HG03575 (cell line): ENCODE measurements at regions not wholly inside any gene's neighbourhood (a gene's known extent, or its start where the extent isn't known, plus 50 kb on each side); places are given as distances from the start of the nearest gene placed in this dataset.
"Not testable (repeated sequence)": the region's sequence is repeated elsewhere in the genome, so short reads cannot be mapped to it uniquely, and the experiment has no call there.

Source experiments
- ATAC-seq: cut with Tn5 transposase; IDR thresholded peaks from one replicate; pipeline ENCODE4 v1.9.1; 2021; ENCODE audit not compliant: unreplicated experiment, insufficient number of reproducible peaks, low FRiP score; ENCODE audit errors: extremely low read depth

GRCh38 chr13:99693351-99693750 lies 192.1 kb downstream of the TM9SF2 start:
- no peak for ATAC-seq

DNA sequence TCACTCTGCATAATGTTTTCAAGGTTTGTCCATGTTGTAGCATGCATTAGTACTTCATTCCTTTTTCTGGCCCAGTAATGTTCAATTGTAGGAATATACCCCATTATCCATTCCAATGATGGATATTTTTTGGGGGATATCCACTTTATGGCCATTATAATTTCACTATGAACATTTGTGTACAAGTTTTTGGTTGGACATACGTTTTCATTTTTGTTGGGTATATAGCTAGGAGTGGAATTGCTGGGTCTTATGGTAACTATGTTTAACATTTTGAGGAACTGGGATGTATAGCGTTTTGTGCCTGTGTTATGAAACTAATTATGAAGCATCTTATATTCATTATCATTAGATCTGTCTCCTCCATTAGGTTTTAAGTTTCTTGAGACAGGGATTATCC lies 191.6 kb downstream of the TM9SF2 start:
- no peak for ATAC-seq

DNA sequence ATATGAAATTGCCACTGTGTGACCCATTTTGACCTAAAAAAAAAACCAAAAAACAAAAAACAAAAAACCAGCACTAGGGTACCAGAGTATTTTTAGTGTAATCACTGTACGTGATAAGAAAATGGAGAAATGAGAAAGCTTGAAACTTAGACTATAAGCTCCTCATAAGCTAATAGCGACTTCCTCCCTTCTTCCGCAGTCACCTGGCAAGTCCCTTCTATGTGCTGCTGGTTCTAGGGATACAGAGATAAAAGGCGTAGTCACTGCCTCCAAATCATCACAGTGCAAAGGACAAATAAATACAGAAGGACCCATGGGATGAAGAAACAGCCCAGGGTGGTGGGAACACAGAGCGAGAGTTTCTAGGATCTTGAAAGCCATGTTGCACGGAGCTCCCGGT lies 190.3 kb downstream of the TM9SF2 start:
- ATAC-seq, result no peak

DNA sequence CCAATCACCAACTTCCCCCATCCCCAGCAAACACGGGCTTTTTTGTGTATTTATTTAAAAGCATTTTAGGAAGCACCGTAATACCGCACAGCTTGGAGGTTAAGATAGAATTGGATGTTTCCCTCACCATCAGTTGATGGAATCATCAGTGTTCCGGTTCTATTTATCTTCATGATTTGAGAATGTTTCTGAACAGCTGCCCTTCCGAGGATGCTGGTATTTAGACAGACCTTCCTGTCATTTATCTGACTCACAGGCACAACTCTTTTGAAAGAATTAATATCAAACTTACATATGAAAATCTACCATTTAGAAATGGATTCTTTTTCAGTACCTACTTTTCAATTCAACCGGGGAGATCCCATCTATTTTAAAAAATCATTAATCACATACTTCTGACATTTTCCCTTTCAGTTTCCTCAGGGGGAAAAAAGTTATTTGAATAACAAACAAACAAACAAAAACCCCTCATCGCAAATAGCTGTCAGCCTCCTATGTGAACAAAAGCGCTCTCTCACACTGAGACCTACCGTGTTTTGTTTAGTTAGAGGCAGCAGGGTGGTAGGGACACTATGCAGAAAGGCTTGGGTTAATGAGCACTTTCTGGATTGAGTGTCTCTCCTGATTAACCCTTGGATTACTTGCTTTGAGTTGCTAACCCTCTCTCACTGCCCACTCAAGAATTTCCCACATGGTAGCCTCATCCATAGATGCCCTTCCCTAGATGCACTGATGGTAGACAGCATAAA lies 189.3 kb downstream of the TM9SF2 start:
- no peak for ATAC-seq

- ATAC-seq, result no peak
Observed at GRCh38 chr13:99689955-99690354, 188.7 kb downstream of the TM9SF2 start.

- ATAC-seq, result no peak
Observed at GRCh38 chr13:99688776-99689175, 187.5 kb downstream of the TM9SF2 start.

DNA sequence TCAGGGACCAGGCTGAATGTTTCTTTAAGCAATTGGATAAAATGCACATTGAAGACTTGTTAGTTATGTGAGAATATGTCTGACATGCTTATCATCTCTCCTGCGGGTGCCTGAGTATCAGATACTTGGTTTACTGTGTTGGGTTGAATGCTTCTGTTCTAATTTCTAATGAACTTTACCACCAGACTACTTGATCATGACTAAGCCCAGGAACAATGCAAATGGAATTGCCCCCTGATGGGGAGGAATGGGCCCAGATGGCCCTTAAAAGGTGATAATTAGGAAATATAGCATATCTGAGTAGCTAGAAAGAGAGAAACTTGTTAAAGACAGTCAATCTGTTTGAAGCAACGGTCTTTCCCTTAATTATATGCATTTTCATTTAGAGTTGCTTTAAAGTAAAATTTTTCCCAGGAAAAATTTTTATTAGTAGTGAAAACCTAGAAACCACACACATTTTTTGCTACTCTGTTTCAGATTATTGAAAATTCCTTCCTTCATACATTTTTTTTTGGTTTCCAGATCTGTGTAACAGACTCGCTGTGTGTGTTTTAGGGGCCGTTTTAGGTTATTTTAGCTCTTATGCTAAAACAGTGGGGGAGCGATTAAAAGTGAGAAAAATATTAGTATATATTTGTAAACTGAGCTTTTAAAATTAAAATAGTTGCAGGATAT lies 186.6 kb downstream of the TM9SF2 start:
- ATAC-seq, result no peak

GRCh38 chr13:99686944-99687411 lies 185.7 kb downstream of the TM9SF2 start:
- no peak for ATAC-seq

DNA sequence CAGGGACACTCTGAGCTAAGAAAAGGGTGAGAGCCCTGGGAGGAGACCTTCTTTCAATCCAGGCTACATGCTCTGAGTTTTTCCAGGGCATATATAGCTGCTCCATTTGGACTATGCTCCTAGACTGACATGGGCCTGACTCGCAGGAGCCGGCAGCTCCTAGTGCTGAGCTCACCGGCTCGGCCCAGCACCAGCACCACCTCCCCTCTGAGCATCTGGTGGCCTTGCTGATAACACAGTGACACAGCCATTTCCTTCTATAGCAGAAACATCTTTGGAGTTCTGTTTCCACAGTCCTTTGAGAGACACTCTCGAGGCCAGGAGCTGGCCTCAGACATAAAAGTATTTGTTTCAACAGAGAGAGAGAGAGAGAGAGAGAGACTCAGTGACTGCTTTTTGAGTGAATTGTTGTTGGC lies 184.9 kb downstream of the TM9SF2 start:
- ATAC-seq, result no peak

DNA sequence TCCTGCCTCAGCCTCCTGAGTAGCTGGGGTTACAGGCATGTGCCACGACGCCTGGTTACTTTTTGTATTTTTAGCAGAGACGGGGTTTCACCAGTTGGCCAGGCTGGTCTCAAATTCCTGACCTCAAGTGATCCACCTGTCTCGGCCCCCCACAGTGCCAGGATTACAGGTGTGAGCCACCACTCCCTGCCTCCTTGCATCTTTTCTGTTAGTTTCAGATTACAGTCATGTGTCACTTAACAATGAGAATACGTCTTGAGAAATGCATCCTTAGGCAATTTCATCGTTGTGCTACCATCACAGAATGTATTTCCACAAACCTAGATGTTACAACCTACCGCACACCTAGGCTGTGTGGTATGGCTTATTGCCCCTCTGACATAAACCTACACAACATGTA lies 180.4 kb downstream of the TM9SF2 start:
- ATAC-seq, result no peak

DNA sequence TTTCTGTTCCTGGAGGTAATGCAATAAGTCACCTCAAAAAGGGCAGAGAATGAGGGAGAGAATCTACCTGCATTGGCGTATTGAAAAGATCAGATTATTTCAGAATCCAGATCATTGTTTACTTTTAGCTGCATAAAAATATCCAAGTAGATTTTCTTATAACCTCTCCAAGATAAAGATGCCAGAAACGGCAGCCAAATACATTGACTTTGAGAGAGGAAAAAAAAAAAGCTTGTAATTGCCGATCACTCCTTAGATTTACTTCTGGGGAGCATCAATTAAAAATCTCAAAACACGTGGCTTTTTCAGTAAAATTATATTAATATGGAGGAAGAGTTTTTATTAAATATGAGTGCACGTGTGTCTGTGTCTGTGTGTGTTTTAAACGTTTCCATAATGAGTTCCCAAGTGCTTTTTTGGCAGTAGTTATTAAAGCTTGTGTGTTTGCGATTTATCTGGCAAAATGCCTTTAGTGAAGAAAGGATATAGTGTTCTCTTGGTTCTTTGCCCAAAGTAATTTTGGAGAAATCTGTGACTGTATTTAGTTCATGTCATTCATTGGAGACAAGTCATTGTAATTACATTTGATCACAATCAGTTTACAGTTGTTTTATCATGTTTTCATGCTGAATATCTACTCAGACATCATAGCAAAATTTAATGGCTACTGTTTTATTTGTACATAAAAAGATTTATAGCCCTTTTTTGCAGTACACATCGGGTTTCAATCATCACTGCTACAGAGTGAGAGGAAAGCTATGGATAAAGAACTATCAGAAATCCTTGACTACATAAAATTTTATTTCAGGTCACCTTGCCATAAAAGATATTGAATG lies 176.1 kb downstream of the TM9SF2 start:
- no peak for ATAC-seq

GRCh38 chr13:99671746-99672145 lies 170.5 kb downstream of the TM9SF2 start:
- ATAC-seq, result no peak

- ATAC-seq, result not testable (repeated sequence)
Observed at GRCh38 chr13:99669096-99669495, 167.8 kb downstream of the TM9SF2 start.

DNA sequence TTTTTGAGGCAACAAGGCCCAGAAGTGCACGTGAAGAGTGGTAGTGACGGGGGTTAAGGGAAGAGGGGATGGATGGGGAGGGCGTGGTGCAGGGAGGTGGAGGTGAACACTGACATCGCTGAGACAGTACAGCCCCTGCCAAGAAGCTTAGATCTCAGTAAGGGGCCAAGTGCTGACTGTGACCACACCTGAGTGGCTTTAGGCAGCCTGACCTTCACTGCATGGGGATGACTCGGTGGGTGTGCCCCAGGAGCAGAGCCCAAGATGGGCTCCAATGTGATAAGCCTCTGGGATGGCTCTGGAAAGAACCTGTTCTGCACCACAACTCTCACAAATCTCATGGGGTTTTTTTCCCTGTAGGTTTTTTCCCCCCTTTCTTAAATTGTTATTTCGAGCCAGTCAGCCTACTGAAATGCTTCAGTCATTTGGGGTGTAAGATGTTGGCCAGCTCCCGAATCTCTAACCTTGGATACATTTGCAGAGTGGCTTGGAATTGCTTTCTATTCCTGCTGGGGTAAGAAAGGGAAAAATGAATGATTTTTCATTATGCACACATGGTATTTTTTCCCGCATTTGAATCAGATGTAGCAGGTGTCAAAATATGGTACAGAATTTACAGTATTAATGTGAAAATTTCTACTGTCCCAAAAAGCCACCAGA lies 165.0 kb downstream of the TM9SF2 start:
- ATAC-seq, result no peak

DNA sequence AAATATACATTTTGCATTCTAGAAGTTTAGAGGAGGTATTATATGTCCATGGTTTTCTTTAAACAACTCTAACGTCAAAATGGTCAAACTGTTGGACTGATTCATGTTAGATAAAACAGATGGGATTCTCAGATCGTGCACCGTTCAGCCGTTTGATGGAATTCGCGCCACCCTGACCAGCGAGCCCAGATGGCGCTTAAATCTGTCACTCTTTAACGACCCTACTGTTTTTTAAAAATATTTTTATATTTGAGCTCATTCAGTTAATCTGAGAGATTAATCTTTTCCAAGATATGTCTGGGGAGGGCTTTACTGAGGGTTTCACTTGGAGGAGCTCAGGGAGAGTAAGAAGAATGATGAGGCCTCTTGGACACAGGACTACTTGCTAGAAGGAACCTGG lies 164.4 kb downstream of the TM9SF2 start:
- no peak for ATAC-seq

GRCh38 chr13:99663908-99664307 lies 162.6 kb downstream of the TM9SF2 start:
- no peak for ATAC-seq

- ATAC-seq, result no peak
Observed at GRCh38 chr13:99663185-99663825, 162.0 kb downstream of the TM9SF2 start.

DNA sequence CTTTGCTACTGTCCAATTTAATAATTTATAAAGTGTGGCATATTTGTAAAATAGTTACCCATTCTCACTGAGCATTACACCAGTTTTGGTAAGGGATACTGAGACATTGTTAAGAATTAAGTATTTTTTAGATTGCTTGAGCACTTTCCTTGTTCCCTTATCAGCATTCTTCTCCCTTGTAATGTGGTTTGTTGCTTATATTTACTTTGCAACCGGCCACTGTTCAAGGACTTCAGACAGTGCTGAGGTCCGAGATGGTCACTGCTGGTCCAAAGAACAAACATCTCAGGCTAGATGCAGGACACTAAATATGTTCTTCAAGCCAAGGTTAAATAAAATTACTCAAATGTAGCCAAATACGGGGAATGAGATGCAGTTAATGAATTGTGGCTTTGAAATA lies 161.4 kb downstream of the TM9SF2 start:
- ATAC-seq, result no peak

- no peak for ATAC-seq
Observed at GRCh38 chr13:99661791-99662190, 160.5 kb downstream of the TM9SF2 start.
